Spleen (tissue), 7 donors: ENCODE measurements at regions not wholly inside any gene's neighbourhood (a gene's known extent, or its start where the extent isn't known, plus 50 kb on each side); places are given as distances from the start of the nearest gene placed in this dataset.

Experiments
- CTCF ChIP-seq, 11 experiments: fragments of 200-600 bp in 7 of 11; fragments of 450-650 bp in 4 of 11; sonication (generic) in 4 of 11; IDR thresholded peaks in 8 of 11; conservative IDR thresholded peaks in 3 of 11; 1 replicate in 7 of 11; 2 replicates in 4 of 11; pipeline versions ENCODE4 v1.4.0 to v1.8.0; 2016 to 2021; ENCODE audit warnings: antibody characterized with exemption in 11 of 11, inconsistent platforms in 4 of 11, mild to moderate bottlenecking in 1 of 11
- POLR2AphosphoS5 ChIP-seq, 3 donors: sonication (generic); formaldehyde crosslinking; IDR thresholded peaks; one replicate each; pipeline ENCODE4 v1.5.1; 2017; ENCODE audit warnings: antibody characterized with exemption in 3 of 3
- donor health status: DM: no; HTN: no; CAD: no; lungs with moderate emphysema.
- donor health status: DM: no; HTN: no; CAD: no.
- donor health status: DM: no; HTN: no; CAD: no.

- TF ChIP-seq CTCF (IDR thresholded peaks at IDR 0.05 in 8 of 11, conservative IDR thresholded peaks at IDR 0.05 in 3 of 11) (no peak), POLR2AphosphoS5 (IDR thresholded peaks at IDR 0.05) (no peak)
Measured at GRCh38 chr4:114389070-114389685, 209.4 kb upstream of the UGT8 start.
